CD4-positive, alpha-beta T cell (primary cell): ENCODE measurements at regions not wholly inside any gene's neighbourhood (a gene's known extent, or its start where the extent isn't known, plus 50 kb on each side); places are given as distances from the start of the nearest gene placed in this dataset.

Experiments used
- ATAC-seq: fragments of 200-7000 bp; cut with Tn5 transposase; one replicate; pipeline ENCODE4 v1.10.0; 2022; ENCODE audit warnings: mild to moderate bottlenecking; ENCODE audit not compliant: poor library complexity
- CTCF ChIA-PET: fragments of 350-600 bp; sonication (Branson Sonifier 250); formaldehyde crosslinking; loops from one replicate; lab custom pipeline; 2021; ENCODE audit warnings: antibody characterized with exemption, inconsistent platforms; lab: Charles Lee
- POLR2A ChIA-PET: fragments of 350-600 bp; sonication (Branson Sonifier 250); formaldehyde crosslinking; loops from one replicate; lab custom pipeline; 2021; ENCODE audit warnings: antibody characterized with exemption, inconsistent platforms; lab: Charles Lee
- DNase-seq, 14 experiments: peaks; one replicate each; pipeline ENCODE4 v3.0.0-alpha.2; 2013 to 2020; ENCODE audit warnings: mixed read lengths in 2 of 14
- H3K27ac ChIP-seq, 2 donors: one replicate each; pipeline versions ENCODE4 v1.5.1 to v1.7.0; 2013; ENCODE audit warnings: low read length in 2 of 2, low read depth in 1 of 2, mild to moderate bottlenecking in 1 of 2
- H3K27me3 ChIP-seq, 2 experiments: 1 replicate in 1 of 2; 2 replicates in 1 of 2; pipeline versions ENCODE4 v1.6.1 to v1.7.0; 2013; ENCODE audit warnings: low read length in 2 of 2, control low read depth in 1 of 2, mild to moderate bottlenecking in 1 of 2, moderate library complexity in 1 of 2; ENCODE audit not compliant: insufficient read depth in 2 of 2, control insufficient read depth in 1 of 2
- H3K36me3 ChIP-seq: one replicate; pipeline ENCODE4 v1.6.1; 2013; ENCODE audit warnings: low read length, control low read depth; ENCODE audit not compliant: insufficient read depth
- H3K4me1 ChIP-seq: one replicate; pipeline ENCODE4 v1.6.1; 2013; ENCODE audit warnings: low read length, control low read depth; ENCODE audit not compliant: insufficient read depth
- H3K4me3 ChIP-seq: one replicate; pipeline ENCODE4 v1.5.1; 2013; ENCODE audit warnings: mild to moderate bottlenecking, low read length, moderate library complexity
- H3K9me3 ChIP-seq, 2 experiments: 1 replicate in 1 of 2; 2 replicates in 1 of 2; pipeline versions ENCODE4 v1.6.1 to v1.7.0; 2013; ENCODE audit warnings: low read length in 2 of 2, mild to moderate bottlenecking in 2 of 2, control low read depth in 1 of 2, moderate library complexity in 1 of 2; ENCODE audit not compliant: control insufficient read depth in 1 of 2, insufficient read depth in 1 of 2
- H3K27ac Mint-ChIP-seq: one replicate; pipeline ENCODE4 v1.8.0; 2020; ENCODE audit warnings: mixed read lengths
- H3K27me3 Mint-ChIP-seq: one replicate; pipeline ENCODE4 v1.8.0; 2021; ENCODE audit warnings: mixed read lengths
- H3K36me3 Mint-ChIP-seq: one replicate; pipeline ENCODE4 v1.8.0; 2021; ENCODE audit warnings: low read depth, mixed read lengths
- H3K4me1 Mint-ChIP-seq: one replicate; pipeline ENCODE4 v1.8.0; 2021; ENCODE audit warnings: low read depth, mixed read lengths
- H3K4me3 Mint-ChIP-seq: one replicate; pipeline ENCODE4 v1.8.0; 2020; ENCODE audit warnings: mild to moderate bottlenecking, mixed read lengths
- H3K9me3 Mint-ChIP-seq: one replicate; pipeline ENCODE4 v1.8.0; 2020; ENCODE audit warnings: mixed read lengths
- intact Hi-C, 2 experiments: fragments of 100-400 bp; cut with DNase I in 1 of 2; cut with micrococcal nuclease in 1 of 2; formaldehyde crosslinking; loops; one replicate each; pipeline versions ENCODE4 v1.15.1 to v1.9.0; 2023 to 2025; cut with DNase I, micrococcal nuclease
- TF ChIP-seq, protein P1 (sequence below): fragments of 200-600 bp; IDR thresholded peaks from one replicate; pipeline ENCODE4 v1.8.0; 2022; ENCODE audit warnings: antibody characterized with exemption, mild to moderate bottlenecking

DNA sequence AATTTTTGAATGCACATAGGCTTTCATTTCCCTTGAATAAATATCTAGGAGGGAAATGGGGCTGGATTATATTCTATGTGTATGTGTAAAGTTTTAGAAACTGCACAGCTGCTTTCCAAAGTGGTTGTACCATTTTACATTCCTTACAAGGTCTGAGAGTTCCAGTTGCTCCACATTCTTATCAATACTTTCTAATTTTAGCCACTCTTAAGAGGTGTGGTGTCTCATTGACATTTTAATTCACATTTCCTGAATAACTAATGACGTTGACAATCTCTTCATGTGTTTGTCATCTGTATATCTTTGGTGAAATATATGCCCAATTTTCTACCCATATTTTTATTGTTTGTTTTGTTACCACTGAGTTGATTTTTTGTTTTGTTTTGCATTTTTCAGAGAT is 74.6 kb upstream of the VASH1 start:
- peaks cover 50% of the 10 kb centered on the region for H3K27me3 Mint-ChIP-seq
- no peak overlapping the region for H3K4me3 Mint-ChIP-seq
- no peaks in the 10 kb centered on the region for H3K36me3 ChIP-seq
- H3K4me1 ChIP-seq: no peaks in the 10 kb centered on the region
- ChIA-PET CTCF (no interaction called here), POLR2A (no interaction called here)
- H3K27ac Mint-ChIP-seq: no peak overlapping the region
- TF ChIP-seq, protein P1, sequence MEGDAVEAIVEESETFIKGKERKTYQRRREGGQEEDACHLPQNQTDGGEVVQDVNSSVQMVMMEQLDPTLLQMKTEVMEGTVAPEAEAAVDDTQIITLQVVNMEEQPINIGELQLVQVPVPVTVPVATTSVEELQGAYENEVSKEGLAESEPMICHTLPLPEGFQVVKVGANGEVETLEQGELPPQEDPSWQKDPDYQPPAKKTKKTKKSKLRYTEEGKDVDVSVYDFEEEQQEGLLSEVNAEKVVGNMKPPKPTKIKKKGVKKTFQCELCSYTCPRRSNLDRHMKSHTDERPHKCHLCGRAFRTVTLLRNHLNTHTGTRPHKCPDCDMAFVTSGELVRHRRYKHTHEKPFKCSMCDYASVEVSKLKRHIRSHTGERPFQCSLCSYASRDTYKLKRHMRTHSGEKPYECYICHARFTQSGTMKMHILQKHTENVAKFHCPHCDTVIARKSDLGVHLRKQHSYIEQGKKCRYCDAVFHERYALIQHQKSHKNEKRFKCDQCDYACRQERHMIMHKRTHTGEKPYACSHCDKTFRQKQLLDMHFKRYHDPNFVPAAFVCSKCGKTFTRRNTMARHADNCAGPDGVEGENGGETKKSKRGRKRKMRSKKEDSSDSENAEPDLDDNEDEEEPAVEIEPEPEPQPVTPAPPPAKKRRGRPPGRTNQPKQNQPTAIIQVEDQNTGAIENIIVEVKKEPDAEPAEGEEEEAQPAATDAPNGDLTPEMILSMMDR: no peak
- H3K9me3 ChIP-seq: peaks cover 7 to 41% of the 10 kb centered on the region in 2 experiments
- H3K4me1 Mint-ChIP-seq: no peaks in the 10 kb centered on the region
- intact Hi-C loops: no loop called here
- H3K36me3 Mint-ChIP-seq: no peaks in the 10 kb centered on the region
- ATAC-seq (no peak), DNase-seq (no peak)
- peaks cover 13% of the 10 kb centered on the region for H3K9me3 Mint-ChIP-seq
- H3K4me3 ChIP-seq: no peak overlapping the region
- H3K27ac ChIP-seq: no peak overlapping the region
- peaks cover 6 to 7% of the 10 kb centered on the region in 2 experiments for H3K27me3 ChIP-seq

DNA sequence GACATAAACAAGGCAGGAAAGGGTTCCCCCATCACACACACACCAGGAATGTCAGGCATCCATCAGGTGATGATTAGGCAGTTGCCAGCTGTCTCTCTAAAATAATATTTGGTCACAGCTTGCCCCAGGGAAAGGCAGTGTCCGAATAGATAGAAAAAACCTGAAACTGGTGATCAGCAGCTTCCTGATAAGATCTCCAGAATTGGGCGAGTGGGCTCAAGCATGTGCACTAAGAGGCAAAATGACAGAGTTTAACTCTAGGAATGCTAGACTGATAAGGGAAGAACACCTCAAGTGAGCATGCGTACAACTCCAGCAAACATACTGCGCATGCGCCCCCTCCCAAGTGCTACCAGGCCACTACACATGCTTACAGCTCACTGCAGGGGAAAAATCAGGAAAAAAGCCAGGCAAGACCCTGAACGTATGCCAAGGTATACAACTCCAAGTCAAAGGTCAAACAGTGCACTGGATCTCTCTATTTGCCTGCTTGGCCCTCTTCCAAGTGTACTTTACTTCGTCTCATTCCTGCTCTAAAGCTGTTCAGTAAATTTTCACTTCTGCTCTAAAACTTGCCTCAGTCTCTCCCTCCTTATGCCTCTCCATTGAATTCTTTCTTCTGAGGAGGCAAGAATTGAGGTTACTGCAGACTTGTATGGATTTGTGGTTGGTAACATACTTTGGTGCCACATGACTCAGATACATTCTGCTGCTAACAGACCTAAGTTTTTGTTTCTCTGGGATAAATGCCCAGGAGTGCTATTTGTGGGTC is 73.5 kb upstream of the VASH1 start:
- POLR2A ChIA-PET: no interaction called here
- H3K27ac ChIP-seq: no peak overlapping the region

DNA sequence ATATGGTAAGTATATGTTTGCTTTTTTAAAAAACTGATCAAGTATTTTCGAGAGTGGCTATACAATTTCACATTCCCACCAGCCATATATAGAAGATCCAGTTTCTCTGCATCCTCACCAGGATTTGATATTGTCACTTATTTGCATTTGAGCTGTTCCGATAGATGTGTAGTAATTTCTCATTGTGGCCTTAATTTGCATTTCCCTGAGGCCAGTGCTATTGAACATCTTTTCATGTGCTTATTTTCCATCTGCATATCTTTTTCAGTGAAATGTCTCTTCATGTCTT is 72.9 kb upstream of the VASH1 start:
- H3K4me3 ChIP-seq: no peak overlapping the region
- Mint-ChIP-seq H3K27ac (no peak overlapping the region), H3K27me3 (peaks cover 42% of the 10 kb centered on the region), H3K36me3 (no peaks in the 10 kb centered on the region), H3K4me3 (no peak overlapping the region), H3K4me1 (no peaks in the 10 kb centered on the region), H3K9me3 (peaks cover 3% of the 10 kb centered on the region)
- no peak overlapping the region for H3K27ac ChIP-seq
- no peak for DNase-seq
- CTCF ChIA-PET: no interaction called here
- ATAC-seq: no peak
- peaks cover 7 to 24% of the 10 kb centered on the region in 2 experiments for H3K9me3 ChIP-seq
- POLR2A ChIA-PET: no interaction called here
- TF ChIP-seq, protein P1: no peak
- H3K4me1 ChIP-seq: no peaks in the 10 kb centered on the region
- H3K27me3 ChIP-seq: peaks cover 0 to 7% of the 10 kb centered on the region in 2 experiments
- no peaks in the 10 kb centered on the region for H3K36me3 ChIP-seq
- intact Hi-C loops: no loop called here

More for the DNA sequence above, 73.5 kb upstream of the VASH1 start:
- H3K9me3 Mint-ChIP-seq: peaks cover 8% of the 10 kb centered on the region
- Histone ChIP-seq H3K9me3 (peaks cover 7 to 30% of the 10 kb centered on the region in 2 experiments), H3K4me1 (no peaks in the 10 kb centered on the region), H3K4me3 (no peak overlapping the region), H3K36me3 (no peaks in the 10 kb centered on the region), H3K27me3 (peaks cover 2 to 7% of the 10 kb centered on the region in 2 experiments)
- ATAC-seq (no peak), DNase-seq (no peak)
- CTCF ChIA-PET: interaction anchor here (0.8 kb wide), 1 partner anchor 23 kb away, joined by 3 read pairs; no protein-coding TSS in a partner anchor
- TF ChIP-seq, protein P1: no peak
- H3K27me3 Mint-ChIP-seq: peaks cover 47% of the 10 kb centered on the region
- no peak overlapping the region for H3K27ac Mint-ChIP-seq
- H3K36me3 Mint-ChIP-seq: no peaks in the 10 kb centered on the region
- H3K4me3 Mint-ChIP-seq: no peak overlapping the region
- H3K4me1 Mint-ChIP-seq: no peaks in the 10 kb centered on the region
- intact Hi-C loops: no loop called here
